WTC11 (cell line): ENCODE measurements at regions not wholly inside any gene's neighbourhood (a gene's known extent, or its start where the extent isn't known, plus 50 kb on each side); places are given as distances from the start of the nearest gene placed in this dataset.

Experiments used
- ATAC-seq: fragments of 200-7000 bp; cut with Tn5 transposase; 2 replicates; pipeline ENCODE4 v1.10.0; 2021; ENCODE audit warnings: mild to moderate bottlenecking, moderate library complexity
- CTCF ChIA-PET: fragments of 300-600 bp; sonication (Branson Sonifier 250); formaldehyde crosslinking; loops from one replicate; lab custom pipeline; 2021; ENCODE audit warnings: antibody characterized with exemption; lab: Charles Lee
- POLR2A ChIA-PET: fragments of 350-600 bp; sonication (Branson Sonifier 250); formaldehyde crosslinking; loops from one replicate; lab custom pipeline; 2021; ENCODE audit warnings: antibody characterized with exemption; lab: Charles Lee
- DNase-seq: peaks from one replicate; pipeline ENCODE4 v3.0.0; 2021; ENCODE audit warnings: low spot score
- H3K27ac Mint-ChIP-seq: 2 replicates; pipeline ENCODE4 v1.8.0; 2021; ENCODE audit warnings: mixed read lengths
- H3K27me3 Mint-ChIP-seq: 2 replicates; pipeline ENCODE4 v1.8.0; 2021; ENCODE audit warnings: low read depth, mild to moderate bottlenecking, moderate library complexity, mixed read lengths
- H3K36me3 Mint-ChIP-seq: 2 replicates; pipeline ENCODE4 v1.8.0; 2021; ENCODE audit warnings: mixed read lengths
- H3K4me1 Mint-ChIP-seq: 2 replicates; pipeline ENCODE4 v1.8.0; 2022; ENCODE audit warnings: mixed read lengths
- H3K4me3 Mint-ChIP-seq: 2 replicates; pipeline ENCODE4 v1.8.0; 2021; ENCODE audit warnings: mild to moderate bottlenecking, moderate library complexity, mixed read lengths
- H3K9me3 Mint-ChIP-seq: 2 replicates; pipeline ENCODE4 v1.8.0; 2021; ENCODE audit warnings: mixed read lengths
- ATF1 ChIP-seq: sonication (generic); formaldehyde crosslinking; IDR thresholded peaks from 2 replicates; pipeline ENCODE4 v1.8.1; 2023; ENCODE audit warnings: mild to moderate bottlenecking, moderate library complexity, missing genetic modification reagents
- CREM ChIP-seq: sonication (generic); formaldehyde crosslinking; IDR thresholded peaks from 2 replicates; pipeline ENCODE4 v1.8.1; 2022; ENCODE audit warnings: mild to moderate bottlenecking, missing genetic modification reagents, moderate library complexity
- GABPB1 ChIP-seq: sonication (generic); formaldehyde crosslinking; IDR thresholded peaks from 2 replicates; pipeline ENCODE4 v1.8.1; 2023; ENCODE audit warnings: mild to moderate bottlenecking, missing genetic modification reagents
- HMGA2 ChIP-seq: fragments of 250-450 bp; sonication (Bioruptor Pico); IDR thresholded peaks from 2 replicates; pipeline ENCODE4 v1.4.0; 2021; ENCODE audit warnings: mild to moderate bottlenecking, moderate library complexity
- KAT7 ChIP-seq: sonication (generic); formaldehyde crosslinking; IDR thresholded peaks from 2 replicates; pipeline ENCODE4 v1.8.1; 2023; ENCODE audit warnings: missing genetic modification reagents, mild to moderate bottlenecking, borderline replicate concordance
- STAT6 ChIP-seq: sonication (generic); formaldehyde crosslinking; conservative IDR thresholded peaks from 2 replicates; pipeline ENCODE4 v1.8.1; 2023; ENCODE audit warnings: mild to moderate bottlenecking, low read depth, missing genetic modification reagents, moderate library complexity
- ZNF512 ChIP-seq: sonication (generic); formaldehyde crosslinking; IDR thresholded peaks from 2 replicates; pipeline ENCODE4 v1.8.1; 2022; ENCODE audit warnings: missing genetic modification reagents, borderline replicate concordance
- TF ChIP-seq, protein P1 (sequence below): sonication (generic); formaldehyde crosslinking; IDR thresholded peaks from 2 replicates; pipeline ENCODE4 v1.8.0; 2022; ENCODE audit warnings: mild to moderate bottlenecking, missing genetic modification reagents
- TF ChIP-seq, protein P2 (sequence below): sonication (generic); formaldehyde crosslinking; IDR thresholded peaks from 2 replicates; pipeline ENCODE4 v1.8.0; 2022; ENCODE audit warnings: missing genetic modification reagents
- TF ChIP-seq, protein P3 (sequence below): sonication (generic); formaldehyde crosslinking; IDR thresholded peaks from 2 replicates; pipeline ENCODE4 v1.8.0; 2023; ENCODE audit warnings: missing genetic modification reagents
- TF ChIP-seq, protein P4 (sequence below): sonication (generic); formaldehyde crosslinking; IDR thresholded peaks from 2 replicates; pipeline ENCODE4 v1.8.0; 2022; ENCODE audit warnings: mild to moderate bottlenecking, missing genetic modification reagents
- TF ChIP-seq, protein P5 (sequence below): sonication (generic); formaldehyde crosslinking; IDR thresholded peaks from 2 replicates; pipeline ENCODE4 v1.8.1; 2022; ENCODE audit warnings: mild to moderate bottlenecking, moderate library complexity, missing genetic modification reagents

- POLR2A ChIA-PET, result no interaction called here
- H3K27ac Mint-ChIP-seq, result peak overlapping the region; percentile 49; the same call in 1 of the 2 replicates
- ATAC-seq, result no peak
Observed at GRCh38 chr2:48249025-48249424, 65.5 kb upstream of the FOXN2 start.

GRCh38 chr2:48249631-48250473 lies 64.6 kb upstream of the FOXN2 start:
- no peaks in the 10 kb centered on the region for H3K9me3 Mint-ChIP-seq
- ChIA-PET CTCF (no interaction called here), POLR2A (interaction anchor here (0.7 kb wide), 1 partner anchor 25 kb away, joined by 3 read pairs; no protein-coding TSS in a partner anchor)
- no peak for DNase-seq
- TF ChIP-seq, protein P1, sequence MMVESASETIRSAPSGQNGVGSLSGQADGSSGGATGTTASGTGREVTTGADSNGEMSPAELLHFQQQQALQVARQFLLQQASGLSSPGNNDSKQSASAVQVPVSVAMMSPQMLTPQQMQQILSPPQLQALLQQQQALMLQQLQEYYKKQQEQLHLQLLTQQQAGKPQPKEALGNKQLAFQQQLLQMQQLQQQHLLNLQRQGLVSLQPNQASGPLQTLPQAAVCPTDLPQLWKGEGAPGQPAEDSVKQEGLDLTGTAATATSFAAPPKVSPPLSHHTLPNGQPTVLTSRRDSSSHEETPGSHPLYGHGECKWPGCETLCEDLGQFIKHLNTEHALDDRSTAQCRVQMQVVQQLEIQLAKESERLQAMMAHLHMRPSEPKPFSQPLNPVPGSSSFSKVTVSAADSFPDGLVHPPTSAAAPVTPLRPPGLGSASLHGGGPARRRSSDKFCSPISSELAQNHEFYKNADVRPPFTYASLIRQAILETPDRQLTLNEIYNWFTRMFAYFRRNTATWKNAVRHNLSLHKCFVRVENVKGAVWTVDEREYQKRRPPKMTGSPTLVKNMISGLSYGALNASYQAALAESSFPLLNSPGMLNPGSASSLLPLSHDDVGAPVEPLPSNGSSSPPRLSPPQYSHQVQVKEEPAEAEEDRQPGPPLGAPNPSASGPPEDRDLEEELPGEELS (CRISPR knock-in tag), result no peak
- TF ChIP-seq GABPB1 (CRISPR knock-in tag), result peak; percentile 62
- no peak for ATAC-seq
- no peak overlapping the region for H3K27ac Mint-ChIP-seq
- no peaks in the 10 kb centered on the region for H3K36me3 Mint-ChIP-seq
- no peaks in the 10 kb centered on the region for H3K27me3 Mint-ChIP-seq
- no peak overlapping the region for H3K4me3 Mint-ChIP-seq
- H3K4me1 Mint-ChIP-seq, result peaks cover 7% of the 10 kb centered on the region

More at GRCh38 chr2:48249025-48249424, 65.5 kb upstream of the FOXN2 start:
- no peak for DNase-seq
- CTCF ChIA-PET, result no interaction called here
- Mint-ChIP-seq H3K4me1 (peaks cover 7% of the 10 kb centered on the region), H3K36me3 (no peaks in the 10 kb centered on the region), H3K27me3 (no peaks in the 10 kb centered on the region), H3K4me3 (no peak overlapping the region), H3K9me3 (no peaks in the 10 kb centered on the region)
- TF ChIP-seq CREM (CRISPR knock-in tag) (no peak), KAT7 (CRISPR knock-in tag) (no peak)
- TF ChIP-seq, protein P2, sequence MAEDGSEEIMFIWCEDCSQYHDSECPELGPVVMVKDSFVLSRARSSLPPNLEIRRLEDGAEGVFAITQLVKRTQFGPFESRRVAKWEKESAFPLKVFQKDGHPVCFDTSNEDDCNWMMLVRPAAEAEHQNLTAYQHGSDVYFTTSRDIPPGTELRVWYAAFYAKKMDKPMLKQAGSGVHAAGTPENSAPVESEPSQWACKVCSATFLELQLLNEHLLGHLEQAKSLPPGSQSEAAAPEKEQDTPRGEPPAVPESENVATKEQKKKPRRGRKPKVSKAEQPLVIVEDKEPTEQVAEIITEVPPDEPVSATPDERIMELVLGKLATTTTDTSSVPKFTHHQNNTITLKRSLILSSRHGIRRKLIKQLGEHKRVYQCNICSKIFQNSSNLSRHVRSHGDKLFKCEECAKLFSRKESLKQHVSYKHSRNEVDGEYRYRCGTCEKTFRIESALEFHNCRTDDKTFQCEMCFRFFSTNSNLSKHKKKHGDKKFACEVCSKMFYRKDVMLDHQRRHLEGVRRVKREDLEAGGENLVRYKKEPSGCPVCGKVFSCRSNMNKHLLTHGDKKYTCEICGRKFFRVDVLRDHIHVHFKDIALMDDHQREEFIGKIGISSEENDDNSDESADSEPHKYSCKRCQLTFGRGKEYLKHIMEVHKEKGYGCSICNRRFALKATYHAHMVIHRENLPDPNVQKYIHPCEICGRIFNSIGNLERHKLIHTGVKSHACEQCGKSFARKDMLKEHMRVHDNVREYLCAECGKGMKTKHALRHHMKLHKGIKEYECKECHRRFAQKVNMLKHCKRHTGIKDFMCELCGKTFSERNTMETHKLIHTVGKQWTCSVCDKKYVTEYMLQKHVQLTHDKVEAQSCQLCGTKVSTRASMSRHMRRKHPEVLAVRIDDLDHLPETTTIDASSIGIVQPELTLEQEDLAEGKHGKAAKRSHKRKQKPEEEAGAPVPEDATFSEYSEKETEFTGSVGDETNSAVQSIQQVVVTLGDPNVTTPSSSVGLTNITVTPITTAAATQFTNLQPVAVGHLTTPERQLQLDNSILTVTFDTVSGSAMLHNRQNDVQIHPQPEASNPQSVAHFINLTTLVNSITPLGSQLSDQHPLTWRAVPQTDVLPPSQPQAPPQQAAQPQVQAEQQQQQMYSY (CRISPR knock-in tag), result no peak
- TF ChIP-seq, protein P3, sequence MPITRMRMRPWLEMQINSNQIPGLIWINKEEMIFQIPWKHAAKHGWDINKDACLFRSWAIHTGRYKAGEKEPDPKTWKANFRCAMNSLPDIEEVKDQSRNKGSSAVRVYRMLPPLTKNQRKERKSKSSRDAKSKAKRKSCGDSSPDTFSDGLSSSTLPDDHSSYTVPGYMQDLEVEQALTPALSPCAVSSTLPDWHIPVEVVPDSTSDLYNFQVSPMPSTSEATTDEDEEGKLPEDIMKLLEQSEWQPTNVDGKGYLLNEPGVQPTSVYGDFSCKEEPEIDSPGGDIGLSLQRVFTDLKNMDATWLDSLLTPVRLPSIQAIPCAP (CRISPR knock-in tag), result no peak

- H3K36me3 Mint-ChIP-seq, result no peaks in the 10 kb centered on the region
- H3K27ac Mint-ChIP-seq, result no peak overlapping the region
- POLR2A ChIA-PET, result interaction anchor here (0.7 kb wide), 1 partner anchor 24 kb away, joined by 3 read pairs; no protein-coding TSS in a partner anchor
- no peaks in the 10 kb centered on the region for H3K9me3 Mint-ChIP-seq
- DNase-seq (no peak), ATAC-seq (no peak)
- no peak overlapping the region for H3K4me3 Mint-ChIP-seq
- peaks cover 7% of the 10 kb centered on the region for H3K4me1 Mint-ChIP-seq
- H3K27me3 Mint-ChIP-seq, result no peaks in the 10 kb centered on the region
- CTCF ChIA-PET, result no interaction called here
- no peak for TF ChIP-seq STAT6 (CRISPR knock-in tag)
- TF ChIP-seq, protein P2 (CRISPR knock-in tag), result no peak
- no peak for TF ChIP-seq HMGA2 (CRISPR knock-in tag)
- TF ChIP-seq ATF1 (CRISPR knock-in tag), result no peak
- TF ChIP-seq, protein P4, sequence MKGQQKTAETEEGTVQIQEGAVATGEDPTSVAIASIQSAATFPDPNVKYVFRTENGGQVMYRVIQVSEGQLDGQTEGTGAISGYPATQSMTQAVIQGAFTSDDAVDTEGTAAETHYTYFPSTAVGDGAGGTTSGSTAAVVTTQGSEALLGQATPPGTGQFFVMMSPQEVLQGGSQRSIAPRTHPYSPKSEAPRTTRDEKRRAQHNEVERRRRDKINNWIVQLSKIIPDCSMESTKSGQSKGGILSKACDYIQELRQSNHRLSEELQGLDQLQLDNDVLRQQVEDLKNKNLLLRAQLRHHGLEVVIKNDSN (CRISPR knock-in tag), result no peak
- TF ChIP-seq ZNF512 (CRISPR knock-in tag), result no peak
- TF ChIP-seq, protein P5, sequence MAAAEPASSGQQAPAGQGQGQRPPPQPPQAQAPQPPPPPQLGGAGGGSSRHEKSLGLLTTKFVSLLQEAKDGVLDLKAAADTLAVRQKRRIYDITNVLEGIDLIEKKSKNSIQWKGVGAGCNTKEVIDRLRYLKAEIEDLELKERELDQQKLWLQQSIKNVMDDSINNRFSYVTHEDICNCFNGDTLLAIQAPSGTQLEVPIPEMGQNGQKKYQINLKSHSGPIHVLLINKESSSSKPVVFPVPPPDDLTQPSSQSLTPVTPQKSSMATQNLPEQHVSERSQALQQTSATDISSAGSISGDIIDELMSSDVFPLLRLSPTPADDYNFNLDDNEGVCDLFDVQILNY, result no peak
Observed at GRCh38 chr2:48250474-48250844, 64.0 kb upstream of the FOXN2 start.
